ENCODE measurements at regions not wholly inside any gene's neighbourhood (a gene's known extent, or its start where the extent isn't known, plus 50 kb on each side); places are given as distances from the start of the nearest gene placed in this dataset.

DNA sequence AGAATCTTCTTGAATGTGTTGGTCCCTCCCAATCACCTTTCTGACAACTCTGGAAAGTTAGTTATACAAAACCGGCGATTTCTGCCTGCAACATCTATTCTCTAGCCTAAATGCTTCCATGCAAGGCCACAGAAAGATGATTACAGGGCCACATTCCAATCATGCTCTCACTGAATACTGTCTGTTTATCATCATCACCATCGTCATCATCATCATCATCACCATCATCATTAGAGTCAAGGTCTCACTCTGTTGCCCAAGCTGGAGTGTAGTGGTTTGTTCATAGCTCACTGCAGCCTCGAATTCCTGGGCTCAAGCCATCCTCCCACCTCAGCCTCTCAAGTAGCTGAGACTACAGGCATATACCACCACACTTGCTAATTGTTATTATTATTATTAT lies 521.2 kb upstream of the DAB1 start (continued):
- TF ChIP-seq U2AF2 (optimal IDR thresholded peaks at IDR 0.05; ENCODE audit: low read depth, low read length) (no peak), HMG20A (CRISPR knock-in tag; conservative IDR thresholded peaks at IDR 0.05) (no peak), TCF7 (IDR thresholded peaks at IDR 0.05; ENCODE audit: borderline replicate concordance) (no peak), RFX5 (IDR thresholded peaks at IDR 0.05; ENCODE audit: low read depth, low read length) (no peak), GATAD2A (IDR thresholded peaks at IDR 0.05) (no peak)

DNA sequence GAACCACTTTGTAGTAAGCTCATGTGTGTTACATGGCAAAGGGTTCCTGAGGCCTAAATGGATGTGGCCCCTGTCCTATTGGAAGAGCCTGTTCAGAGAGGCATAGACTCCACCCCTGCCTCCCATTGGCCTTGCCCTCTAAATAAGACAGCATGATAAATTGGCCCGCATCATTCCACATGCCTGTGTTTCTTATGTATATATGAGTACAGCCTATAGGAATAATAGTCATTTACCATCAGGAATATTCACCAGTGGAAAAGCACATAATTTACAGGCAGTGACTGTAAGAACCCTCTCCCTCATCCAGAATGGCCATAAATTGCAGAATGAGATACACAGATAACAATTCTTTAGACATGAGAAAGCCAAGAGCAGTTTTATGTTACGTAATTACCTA lies 519.5 kb upstream of the DAB1 start:
- H3K9ac ChIP-seq (ENCODE audit: insufficient read depth in 1 of 2, low read depth in 2 of 2, low read length in 2 of 2): no peak overlapping the region
- BruUV-seq (replicated peaks): no TSS peak
- H3K79me2 ChIP-seq (ENCODE audit: control insufficient read depth, insufficient read depth, low read length): no peaks in the 10 kb centered on the region
- in situ Hi-C loops (cut with MboI): no loop called here
- H3K4me3 ChIP-seq: no peak overlapping the region
- no peak for FAIRE-seq
- no peak for DNase-seq (ENCODE audit: extremely low read depth in 1 of 4, low spot score in 3 of 4)
- no peak overlapping the region for H2AFZ ChIP-seq (ENCODE audit: low read depth, low read length)
- ChIA-PET POLR2A (no interaction called here), CTCF (ENCODE audit: low intra/inter-chr PET ratio) (no interaction called here)
- no peak for ATAC-seq
- no peak overlapping the region for H3K4me2 ChIP-seq (ENCODE audit: insufficient read depth, low read length)
- 11% methylated on average over 2 of the region's 2 CpGs for WGBS (ENCODE audit: insufficient coverage, low coverage, missing lambda C conversion rate)
- H3K27me3 ChIP-seq (ENCODE audit: control insufficient read depth in 2 of 2, insufficient read depth in 2 of 2, low read length in 2 of 2): no peaks in the 10 kb centered on the region
- H3K36me3 ChIP-seq (ENCODE audit: control insufficient read depth, insufficient read depth, low read length): no peaks in the 10 kb centered on the region
- H3K4me1 ChIP-seq (replicated peaks in 1 of 2; ENCODE audit: control insufficient read depth in 2 of 2, insufficient read depth in 2 of 2, low read length in 2 of 2): no peaks in the 10 kb centered on the region
- H3K27ac ChIP-seq (ENCODE audit: extremely low read depth, low read depth, low read length): no peak overlapping the region
- H3K9me1 ChIP-seq (ENCODE audit: control insufficient read depth, insufficient read depth, low read length): no peaks in the 10 kb centered on the region
- intact Hi-C loops (cut with micrococcal nuclease): no loop called here
- no peaks in the 10 kb centered on the region for H4K20me1 ChIP-seq (replicated peaks; ENCODE audit: control insufficient read depth, insufficient read depth, low read length)
- TF ChIP-seq GABPB1 (CRISPR knock-in tag; IDR thresholded peaks at IDR 0.05): no peak
- TF ChIP-seq, protein P1, sequence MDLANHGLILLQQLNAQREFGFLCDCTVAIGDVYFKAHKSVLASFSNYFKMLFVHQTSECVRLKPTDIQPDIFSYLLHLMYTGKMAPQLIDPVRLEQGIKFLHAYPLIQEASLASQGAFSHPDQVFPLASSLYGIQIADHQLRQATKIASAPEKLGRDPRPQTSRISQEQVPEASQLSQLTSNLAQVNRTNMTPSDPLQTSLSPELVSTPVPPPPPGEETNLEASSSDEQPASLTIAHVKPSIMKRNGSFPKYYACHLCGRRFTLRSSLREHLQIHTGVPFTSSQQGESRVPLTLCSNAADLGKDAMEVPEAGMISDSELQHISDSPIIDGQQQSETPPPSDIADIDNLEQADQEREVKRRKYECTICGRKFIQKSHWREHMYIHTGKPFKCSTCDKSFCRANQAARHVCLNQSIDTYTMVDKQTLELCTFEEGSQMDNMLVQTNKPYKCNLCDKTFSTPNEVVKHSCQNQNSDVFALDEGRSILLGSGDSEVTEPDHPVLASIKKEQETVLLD (IDR thresholded peaks at IDR 0.05): no peak
- TF ChIP-seq SMC3 (conservative IDR thresholded peaks at IDR 0.05; ENCODE audit: insufficient read depth, low read depth, low read length): no peak
- TF ChIP-seq RFX5 (IDR thresholded peaks at IDR 0.05; ENCODE audit: low read depth, low read length): no peak
- no peaks in the 10 kb centered on the region for H3K9me3 ChIP-seq (replicated peaks; ENCODE audit: control insufficient read depth, insufficient read depth, low read depth, low read length)

Measured in K562 (cell line).